ENCODE measurements at regions not wholly inside any gene's neighbourhood (a gene's known extent, or its start where the extent isn't known, plus 50 kb on each side); places are given as distances from the start of the nearest gene placed in this dataset.
A peak's percentile ranks its signal among the peaks of the same experiment; 100 is the strongest.

GRCh38 chr13:106623799-106624460 is 56.0 kb upstream of the ARGLU1 start:
- no peak for DNase-seq (ENCODE audit: low read depth in 2 of 2)

- no peak for DNase-seq (ENCODE audit: low read depth in 2 of 2)
Observed at GRCh38 chr13:106621833-106622232, 53.9 kb upstream of the ARGLU1 start.

GRCh38 chr13:106619688-106620555 is 52.0 kb upstream of the ARGLU1 start:
- DNase-seq (ENCODE audit: low read depth in 2 of 2): peak; percentile 31 to 36

All from fibroblast of skin of left quadriceps (primary cell).